HCT116 (cell line): ENCODE measurements at regions not wholly inside any gene's neighbourhood (a gene's known extent, or its start where the extent isn't known, plus 50 kb on each side); places are given as distances from the start of the nearest gene placed in this dataset.

Experiments used
- ATAC-seq: fragments of 200-7000 bp; cut with Tn5 transposase; 2 replicates; pipeline ENCODE4 v1.9.1; 2020; ENCODE audit warnings: mild to moderate bottlenecking, moderate library complexity
- BruUV-seq: library from RNA; stranded (reverse); fragments of 400-500 nt; replicated peaks from 2 replicates; lab custom pipeline; 2021; lab: Mats Ljungman, UMichigan
- CTCF ChIA-PET: fragments of 300-600 bp; sonication (Branson Sonifier 250); formaldehyde crosslinking; loops from one replicate; lab custom pipeline; 2021; ENCODE audit warnings: antibody characterized with exemption; lab: Charles Lee
- POLR2A ChIA-PET: fragments of 300-600, 350-600 bp; sonication (Branson Sonifier 250); formaldehyde crosslinking; loops from one replicate; lab custom pipeline; 2021; ENCODE audit warnings: antibody characterized with exemption; lab: Charles Lee
- RAD21 ChIA-PET, 2 experiments: fragments of 300-600 bp; sonication (Branson Sonifier 250); formaldehyde crosslinking; loops; one replicate each; lab custom pipeline; 2023; ENCODE audit warnings: low total read pairs in 2 of 2; ENCODE audit not compliant: uncharacterized antibody in 2 of 2, unreplicated experiment in 2 of 2, low non-redundant PET in 1 of 2; lab: Charles Lee
- DNase-seq: peaks from one replicate; pipeline ENCODE4 v3.0.0-alpha.2; 2010; ENCODE audit warnings: low read depth, low spot score
- H2AFZ ChIP-seq: fragments of 200-600 bp; shearing (Covaris generic), sonication (generic); 2 replicates; pipeline ENCODE4 v1.6.1; 2017; ENCODE audit warnings: low read depth, mixed run types, mixed read lengths, antibody characterized with exemption, low read length; ENCODE audit not compliant: poor library complexity, severe bottlenecking
- H3K27ac ChIP-seq: 2 replicates; pipeline ENCODE4 v1.5.1; 2012; ENCODE audit warnings: low read depth, low read length
- H3K27me3 ChIP-seq: fragments of 200-600 bp; sonication (generic); 2 replicates; pipeline ENCODE4 v1.6.1; 2016; ENCODE audit warnings: mixed run types, low read length, mixed read lengths; ENCODE audit not compliant: insufficient read depth
- H3K36me3 ChIP-seq, 2 experiments: fragments of 200-500 bp in 1 of 2; fragments of 200-600 bp in 1 of 2; sonication (Bioruptor generic) in 1 of 2; sonication (generic) in 1 of 2; 2 replicates each; pipeline versions ENCODE4 v1.5.1 to v1.6.1; 2014 to 2016; ENCODE audit warnings: low read length in 2 of 2, inconsistent platforms in 1 of 2, mixed read lengths in 1 of 2, mixed run types in 1 of 2; ENCODE audit not compliant: insufficient read depth in 2 of 2, control insufficient read depth in 1 of 2
- H3K4me1 ChIP-seq, 2 experiments: fragments of 200-600 bp in 1 of 2; sonication (generic) in 1 of 2; 2 replicates each; pipeline versions ENCODE4 v1.5.1 to v1.6.1; 2012 to 2017; ENCODE audit warnings: low read length in 2 of 2, inconsistent platforms in 1 of 2, mild to moderate bottlenecking in 1 of 2, mixed read lengths in 1 of 2, mixed run types in 1 of 2, moderate library complexity in 1 of 2; ENCODE audit not compliant: insufficient read depth in 2 of 2, control insufficient read depth in 1 of 2
- H3K4me2 ChIP-seq: fragments of 200-600 bp; sonication (generic); 2 replicates; pipeline ENCODE4 v1.6.1; 2017; ENCODE audit warnings: mixed run types, low read length, mixed read lengths
- H3K4me3 ChIP-seq, 2 experiments: fragments of 200-600 bp in 1 of 2; sonication (generic) in 1 of 2; replicated peaks in 1 of 2; 2 replicates each; pipeline ENCODE4 v1.5.1; 2011 to 2016; ENCODE audit warnings: low read length in 2 of 2, control low read depth in 1 of 2, low read depth in 1 of 2, mild to moderate bottlenecking in 1 of 2, mixed read lengths in 1 of 2, mixed run types in 1 of 2
- H3K79me2 ChIP-seq: fragments of 200-600 bp; sonication (generic); 2 replicates; pipeline ENCODE4 v1.6.1; 2017; ENCODE audit warnings: mild to moderate bottlenecking, mixed run types, low read length, moderate library complexity, mixed read lengths; ENCODE audit not compliant: insufficient read depth
- H3K9ac ChIP-seq: fragments of 200-600 bp; sonication (generic); 2 replicates; pipeline ENCODE4 v1.6.1; 2016; ENCODE audit warnings: low read length, mixed read lengths
- H3K9me2 ChIP-seq: fragments of 200-600 bp; sonication (generic), shearing (Covaris generic); 2 replicates; pipeline ENCODE4 v1.6.1; 2017; ENCODE audit warnings: mixed run types, mild to moderate bottlenecking, moderate library complexity; ENCODE audit not compliant: insufficient read depth
- H3K9me3 ChIP-seq, 2 experiments: fragments of 200-500 bp in 1 of 2; fragments of 200-600 bp in 1 of 2; sonication (Bioruptor generic) in 1 of 2; sonication (generic) in 1 of 2; 2 replicates each; pipeline ENCODE4 v1.6.1; 2014 to 2017; ENCODE audit warnings: low read length in 2 of 2, mixed read lengths in 2 of 2, inconsistent platforms in 1 of 2, low read depth in 1 of 2, mild to moderate bottlenecking in 1 of 2, mixed run types in 1 of 2, moderate library complexity in 1 of 2; ENCODE audit not compliant: control insufficient read depth in 1 of 2, insufficient read depth in 1 of 2
- H4K20me1 ChIP-seq: fragments of 200-600 bp; sonication (generic), shearing (Covaris generic); 2 replicates; pipeline ENCODE4 v1.6.1; 2017; ENCODE audit warnings: mixed run types, mild to moderate bottlenecking, moderate library complexity; ENCODE audit not compliant: insufficient read depth
- CEBPB ChIP-seq: IDR thresholded peaks from 2 replicates; pipeline ENCODE4 v1.6.1; 2012; ENCODE audit warnings: low read depth
- ELF1 ChIP-seq: IDR thresholded peaks from 2 replicates; pipeline ENCODE4 v1.6.1; 2012; ENCODE audit warnings: low read depth, borderline replicate concordance
- JUND ChIP-seq: IDR thresholded peaks from 2 replicates; pipeline ENCODE4 v1.6.1; 2012
- POLR2A ChIP-seq: IDR thresholded peaks from 2 replicates; pipeline ENCODE4 v1.7.0; 2011; ENCODE audit warnings: borderline replicate concordance; ENCODE audit not compliant: insufficient read depth, insufficient read length; ENCODE audit errors: extremely low read depth
- RAD21 ChIP-seq: IDR thresholded peaks from 2 replicates; pipeline ENCODE4 v1.6.1; 2012; ENCODE audit warnings: low read depth, mild to moderate bottlenecking
- SIN3A ChIP-seq: IDR thresholded peaks from 2 replicates; pipeline ENCODE4 v1.6.1; 2012; ENCODE audit warnings: low read depth
- intact Hi-C: fragments of 100-400 bp; cut with micrococcal nuclease; formaldehyde crosslinking; loops from 2 replicates; pipeline ENCODE4 v1.10.0; 2022
- TF ChIP-seq, protein P1 (sequence below): IDR thresholded peaks from 2 replicates; pipeline ENCODE4 v1.6.1; 2012; ENCODE audit warnings: low read depth
- TF ChIP-seq, protein P2 (sequence below): IDR thresholded peaks from 2 replicates; pipeline ENCODE4 v1.6.1; 2012

DNA sequence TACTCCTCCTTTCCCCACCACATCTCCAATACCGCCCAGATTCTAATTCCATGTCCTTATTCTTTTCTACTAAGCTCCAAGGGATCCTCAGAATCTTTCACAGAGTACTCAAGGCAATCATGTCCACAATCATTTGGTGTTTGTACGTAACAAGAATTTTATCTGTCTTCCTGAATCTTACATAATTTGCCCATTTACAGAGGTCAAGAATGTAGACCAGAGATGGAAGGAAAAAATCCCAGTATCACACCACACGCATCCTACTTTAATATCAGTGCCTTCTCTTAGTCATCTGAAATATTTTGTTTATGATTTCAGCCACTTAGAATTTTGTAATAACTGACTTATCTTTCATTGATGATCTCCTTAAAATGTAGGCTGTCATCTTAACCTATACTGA is 366.0 kb upstream of the LRRC7 start:
- TF ChIP-seq RAD21, result no peak
- TF ChIP-seq CEBPB, result no peak
- TF ChIP-seq, protein P1, sequence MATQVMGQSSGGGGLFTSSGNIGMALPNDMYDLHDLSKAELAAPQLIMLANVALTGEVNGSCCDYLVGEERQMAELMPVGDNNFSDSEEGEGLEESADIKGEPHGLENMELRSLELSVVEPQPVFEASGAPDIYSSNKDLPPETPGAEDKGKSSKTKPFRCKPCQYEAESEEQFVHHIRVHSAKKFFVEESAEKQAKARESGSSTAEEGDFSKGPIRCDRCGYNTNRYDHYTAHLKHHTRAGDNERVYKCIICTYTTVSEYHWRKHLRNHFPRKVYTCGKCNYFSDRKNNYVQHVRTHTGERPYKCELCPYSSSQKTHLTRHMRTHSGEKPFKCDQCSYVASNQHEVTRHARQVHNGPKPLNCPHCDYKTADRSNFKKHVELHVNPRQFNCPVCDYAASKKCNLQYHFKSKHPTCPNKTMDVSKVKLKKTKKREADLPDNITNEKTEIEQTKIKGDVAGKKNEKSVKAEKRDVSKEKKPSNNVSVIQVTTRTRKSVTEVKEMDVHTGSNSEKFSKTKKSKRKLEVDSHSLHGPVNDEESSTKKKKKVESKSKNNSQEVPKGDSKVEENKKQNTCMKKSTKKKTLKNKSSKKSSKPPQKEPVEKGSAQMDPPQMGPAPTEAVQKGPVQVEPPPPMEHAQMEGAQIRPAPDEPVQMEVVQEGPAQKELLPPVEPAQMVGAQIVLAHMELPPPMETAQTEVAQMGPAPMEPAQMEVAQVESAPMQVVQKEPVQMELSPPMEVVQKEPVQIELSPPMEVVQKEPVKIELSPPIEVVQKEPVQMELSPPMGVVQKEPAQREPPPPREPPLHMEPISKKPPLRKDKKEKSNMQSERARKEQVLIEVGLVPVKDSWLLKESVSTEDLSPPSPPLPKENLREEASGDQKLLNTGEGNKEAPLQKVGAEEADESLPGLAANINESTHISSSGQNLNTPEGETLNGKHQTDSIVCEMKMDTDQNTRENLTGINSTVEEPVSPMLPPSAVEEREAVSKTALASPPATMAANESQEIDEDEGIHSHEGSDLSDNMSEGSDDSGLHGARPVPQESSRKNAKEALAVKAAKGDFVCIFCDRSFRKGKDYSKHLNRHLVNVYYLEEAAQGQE, result no peak
- no peak for TF ChIP-seq ELF1
- TF ChIP-seq JUND, result no peak
- TF ChIP-seq, protein P2, sequence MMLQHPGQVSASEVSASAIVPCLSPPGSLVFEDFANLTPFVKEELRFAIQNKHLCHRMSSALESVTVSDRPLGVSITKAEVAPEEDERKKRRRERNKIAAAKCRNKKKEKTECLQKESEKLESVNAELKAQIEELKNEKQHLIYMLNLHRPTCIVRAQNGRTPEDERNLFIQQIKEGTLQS, result no peak
- no peak overlapping the region for H3K4me3 ChIP-seq
- H3K27ac ChIP-seq, result no peak overlapping the region
- no peak overlapping the region for H3K9ac ChIP-seq
- H3K4me1 ChIP-seq, result no peaks in the 10 kb centered on the region
- H3K4me2 ChIP-seq, result no peak overlapping the region
- no peaks in the 10 kb centered on the region for H3K79me2 ChIP-seq
- CTCF ChIA-PET, result no interaction called here
- intact Hi-C loops, result no loop called here
- no peaks in the 10 kb centered on the region for H3K9me2 ChIP-seq
- H2AFZ ChIP-seq, result no peak overlapping the region
- H3K36me3 ChIP-seq, result no peaks in the 10 kb centered on the region
- no TSS peak for BruUV-seq
- H3K27me3 ChIP-seq, result peaks cover 9% of the 10 kb centered on the region; the same call in 1 of the 2 replicates
- no peaks in the 10 kb centered on the region for H4K20me1 ChIP-seq
- no peak for DNase-seq
- RAD21 ChIA-PET, result no interaction called here
- no peak for ATAC-seq
- H3K9me3 ChIP-seq, result no peaks in the 10 kb centered on the region
- POLR2A ChIA-PET, result no interaction called here

DNA sequence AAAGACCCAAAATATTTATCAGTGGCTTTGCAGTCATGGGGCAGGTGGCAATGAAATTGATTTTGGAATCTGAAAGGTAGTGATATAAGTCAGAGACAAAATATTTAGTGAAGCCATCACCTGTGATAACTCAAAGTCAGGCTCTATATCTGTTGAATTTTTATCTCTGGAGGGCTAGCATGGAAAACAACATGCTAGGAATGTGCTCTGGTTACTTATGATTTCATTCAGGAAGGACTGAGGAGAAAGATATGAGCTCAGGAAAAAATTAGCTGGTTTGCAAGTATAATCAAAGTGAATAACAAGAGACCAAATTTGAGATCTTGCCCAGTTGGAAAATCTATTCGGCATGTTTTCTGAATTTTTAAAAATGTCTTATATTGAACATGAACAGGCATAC is 364.6 kb upstream of the LRRC7 start:
- POLR2A ChIA-PET, result no interaction called here
- Histone ChIP-seq H3K4me2 (no peak overlapping the region), H3K36me3 (no peaks in the 10 kb centered on the region), H3K27ac (no peak overlapping the region), H4K20me1 (no peaks in the 10 kb centered on the region), H2AFZ (no peak overlapping the region), H3K9me3 (no peaks in the 10 kb centered on the region), H3K9ac (no peak overlapping the region), H3K4me1 (no peaks in the 10 kb centered on the region), H3K27me3 (peaks cover 9% of the 10 kb centered on the region; the same call in 1 of the 2 replicates), H3K4me3 (no peak overlapping the region), H3K79me2 (no peaks in the 10 kb centered on the region), H3K9me2 (no peaks in the 10 kb centered on the region)
- no TSS peak for BruUV-seq
- DNase-seq (no peak), ATAC-seq (no peak)
- no peak for TF ChIP-seq SIN3A
- TF ChIP-seq POLR2A, result no peak
- CTCF ChIA-PET, result no interaction called here
- RAD21 ChIA-PET, result no interaction called here
- intact Hi-C loops, result no loop called here
